Gastroesophageal sphincter (tissue), 4 donors: ENCODE measurements at regions not wholly inside any gene's neighbourhood (a gene's known extent, or its start where the extent isn't known, plus 50 kb on each side); places are given as distances from the start of the nearest gene placed in this dataset.
"Not testable (repeated sequence)": the region's sequence is repeated elsewhere in the genome, so short reads cannot be mapped to it uniquely, and the experiment has no call there.

Source experiments
- ATAC-seq: fragments of 150-250 bp; one replicate; pipeline ENCODE4 v1.9.1; 2016; ENCODE audit warnings: mild to moderate bottlenecking, moderate library complexity
- H3K27ac ChIP-seq, 4 donors: fragments of 200-600 bp; sonication (generic) in 3 of 4; 1 replicate in 3 of 4; 2 replicates in 1 of 4; pipeline ENCODE4 v1.5.1; 2016 to 2019
- H3K27me3 ChIP-seq: fragments of 200-600 bp; sonication (generic); one replicate; pipeline ENCODE4 v1.5.1; 2019
- H3K36me3 ChIP-seq, 2 donors: fragments of 200-600 bp; sonication (generic); one replicate each; pipeline ENCODE4 v1.5.1; 2019; ENCODE audit warnings: control low read depth in 1 of 2
- H3K4me1 ChIP-seq, 3 donors: fragments of 200-600 bp; sonication (generic); 1 replicate in 2 of 3; 2 replicates in 1 of 3; pipeline ENCODE4 v1.5.1; 2016 to 2019; ENCODE audit warnings: control low read depth in 2 of 3
- H3K4me3 ChIP-seq, 2 donors: fragments of 200-600 bp; sonication (generic); one replicate each; pipeline ENCODE4 v1.5.1; 2019; ENCODE audit warnings: mild to moderate bottlenecking in 1 of 2, moderate library complexity in 1 of 2
- H3K9me3 ChIP-seq, 3 donors: fragments of 200-600 bp; sonication (generic); one replicate each; pipeline ENCODE4 v1.5.1; 2017 to 2019; ENCODE audit warnings: control low read depth in 2 of 3
- EP300 ChIP-seq: sonication (generic); formaldehyde crosslinking; IDR thresholded peaks from one replicate; pipeline ENCODE4 v1.6.1; 2017; ENCODE audit warnings: antibody characterized with exemption, mild to moderate bottlenecking
- POLR2A ChIP-seq, 2 donors: fragments of 450-650 bp; IDR thresholded peaks; one replicate each; pipeline ENCODE4 v1.6.1; 2017; ENCODE audit warnings: antibody characterized with exemption in 2 of 2, mild to moderate bottlenecking in 2 of 2, moderate library complexity in 1 of 2
- POLR2AphosphoS5 ChIP-seq: sonication (generic); formaldehyde crosslinking; IDR thresholded peaks from one replicate; pipeline ENCODE4 v1.6.1; 2017; ENCODE audit warnings: antibody characterized with exemption
- WGBS, 2 donors: methylation state at CpG; one replicate each; pipeline ENCODE4 v1.1.5; 2018; ENCODE audit warnings: low coverage in 1 of 2; 5-methylcytosine and 5-hydroxymethylcytosine counted together
- TF ChIP-seq, protein P1 (sequence below), 4 experiments: fragments of 200-600 bp in 2 of 4; fragments of 450-650 bp in 2 of 4; sonication (generic) in 1 of 4; IDR thresholded peaks; one replicate each; pipeline ENCODE4 v1.5.1; 2017 to 2019; ENCODE audit warnings: antibody characterized with exemption in 4 of 4, mild to moderate bottlenecking in 2 of 4, moderate library complexity in 2 of 4

DNA sequence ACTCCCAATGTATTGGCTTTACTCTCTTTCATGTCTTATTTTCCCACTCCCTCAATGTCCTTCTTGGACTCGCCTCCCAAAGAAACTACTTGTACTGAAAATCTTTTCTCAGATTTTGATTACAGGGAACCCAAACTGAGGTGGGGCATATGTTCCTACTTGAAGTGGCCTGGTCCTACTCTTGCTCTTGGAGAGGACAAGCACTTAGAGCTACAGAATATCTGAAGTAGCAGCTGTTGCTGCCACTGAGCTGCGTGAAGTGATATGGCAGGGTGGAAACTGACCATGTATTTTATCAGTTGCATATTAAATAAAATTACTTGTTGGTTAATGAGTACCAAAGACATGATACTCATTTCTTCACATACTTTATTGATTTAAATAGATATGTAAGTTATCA is 129.5 kb downstream of the TSEN15 start:
- no peak overlapping the region for H3K4me3 ChIP-seq
- 80 to 100% methylated on average over 1 to 2 of the region's 2 CpGs for WGBS, 2 donors
- no peaks in the 10 kb centered on the region for H3K36me3 ChIP-seq
- H3K27ac ChIP-seq: no peak overlapping the region
- no peaks in the 10 kb centered on the region for H3K27me3 ChIP-seq
- H3K4me1 ChIP-seq: no peaks in the 10 kb centered on the region
- no peaks in the 10 kb centered on the region for H3K9me3 ChIP-seq
- TF ChIP-seq EP300 (no peak), POLR2AphosphoS5 (no peak)
- TF ChIP-seq, protein P1, sequence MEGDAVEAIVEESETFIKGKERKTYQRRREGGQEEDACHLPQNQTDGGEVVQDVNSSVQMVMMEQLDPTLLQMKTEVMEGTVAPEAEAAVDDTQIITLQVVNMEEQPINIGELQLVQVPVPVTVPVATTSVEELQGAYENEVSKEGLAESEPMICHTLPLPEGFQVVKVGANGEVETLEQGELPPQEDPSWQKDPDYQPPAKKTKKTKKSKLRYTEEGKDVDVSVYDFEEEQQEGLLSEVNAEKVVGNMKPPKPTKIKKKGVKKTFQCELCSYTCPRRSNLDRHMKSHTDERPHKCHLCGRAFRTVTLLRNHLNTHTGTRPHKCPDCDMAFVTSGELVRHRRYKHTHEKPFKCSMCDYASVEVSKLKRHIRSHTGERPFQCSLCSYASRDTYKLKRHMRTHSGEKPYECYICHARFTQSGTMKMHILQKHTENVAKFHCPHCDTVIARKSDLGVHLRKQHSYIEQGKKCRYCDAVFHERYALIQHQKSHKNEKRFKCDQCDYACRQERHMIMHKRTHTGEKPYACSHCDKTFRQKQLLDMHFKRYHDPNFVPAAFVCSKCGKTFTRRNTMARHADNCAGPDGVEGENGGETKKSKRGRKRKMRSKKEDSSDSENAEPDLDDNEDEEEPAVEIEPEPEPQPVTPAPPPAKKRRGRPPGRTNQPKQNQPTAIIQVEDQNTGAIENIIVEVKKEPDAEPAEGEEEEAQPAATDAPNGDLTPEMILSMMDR (IDR thresholded peaks at IDR 0.05): no peak
- ATAC-seq: no peak

DNA sequence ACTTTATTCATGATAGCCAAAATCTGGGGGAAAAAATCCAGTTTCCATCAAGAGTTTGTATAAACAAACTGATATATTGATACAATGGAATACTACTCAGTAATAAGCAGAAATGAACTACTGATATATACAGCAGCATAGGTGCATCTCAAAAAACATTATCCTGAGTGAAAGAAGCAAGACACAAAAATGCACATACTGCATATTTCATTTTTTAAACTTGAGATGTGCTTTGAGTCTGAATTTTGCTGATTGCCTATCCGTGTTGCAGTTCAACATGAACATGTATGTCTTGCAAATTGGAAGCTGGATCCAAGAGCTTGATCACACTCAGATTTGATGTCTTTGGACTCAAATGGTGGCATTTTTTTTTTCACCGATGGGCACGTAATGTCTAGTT is 132.4 kb downstream of the TSEN15 start:
- H3K4me3 ChIP-seq: no peak overlapping the region
- H3K27ac ChIP-seq: no peak overlapping the region
- WGBS, 2 donors: 89 to 100% methylated on average over 1 to 3 of the region's 3 CpGs
- TF ChIP-seq EP300 (no peak), POLR2AphosphoS5 (no peak), POLR2A (IDR thresholded peaks at IDR 0.05) (no peak)
- TF ChIP-seq, protein P1 (IDR thresholded peaks at IDR 0.05): no peak
- H3K9me3 ChIP-seq: no peaks in the 10 kb centered on the region
- H3K36me3 ChIP-seq: no peaks in the 10 kb centered on the region
- ATAC-seq: no peak
- H3K27me3 ChIP-seq: no peaks in the 10 kb centered on the region
- no peaks in the 10 kb centered on the region for H3K4me1 ChIP-seq

DNA sequence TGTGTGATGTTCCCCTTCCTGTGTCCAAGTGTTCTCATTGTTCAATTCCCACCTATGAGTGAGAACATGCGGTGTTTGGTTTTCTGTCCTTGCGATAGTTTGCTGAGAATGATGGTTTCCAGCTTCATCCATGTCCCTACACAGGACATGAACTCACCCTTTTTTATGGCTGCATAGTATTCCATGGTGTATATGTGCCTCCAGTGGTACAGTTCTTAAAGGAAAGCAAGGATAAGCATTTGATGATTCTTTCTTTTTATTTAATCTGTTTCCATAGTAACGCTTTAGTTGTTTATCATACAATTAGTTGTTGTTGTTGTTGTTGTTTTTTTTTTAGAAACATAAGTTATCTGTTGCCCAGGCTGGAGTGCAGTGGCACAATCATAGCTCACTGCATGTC is 133.1 kb downstream of the TSEN15 start:
- not testable (repeated sequence) for H3K4me1 ChIP-seq, H3K27ac ChIP-seq, H3K27me3 ChIP-seq, H3K36me3 ChIP-seq, ATAC-seq, H3K4me3 ChIP-seq, H3K9me3 ChIP-seq
- 88 to 100% methylated on average over 1 to 3 of the region's 3 CpGs for WGBS, 2 donors

DNA sequence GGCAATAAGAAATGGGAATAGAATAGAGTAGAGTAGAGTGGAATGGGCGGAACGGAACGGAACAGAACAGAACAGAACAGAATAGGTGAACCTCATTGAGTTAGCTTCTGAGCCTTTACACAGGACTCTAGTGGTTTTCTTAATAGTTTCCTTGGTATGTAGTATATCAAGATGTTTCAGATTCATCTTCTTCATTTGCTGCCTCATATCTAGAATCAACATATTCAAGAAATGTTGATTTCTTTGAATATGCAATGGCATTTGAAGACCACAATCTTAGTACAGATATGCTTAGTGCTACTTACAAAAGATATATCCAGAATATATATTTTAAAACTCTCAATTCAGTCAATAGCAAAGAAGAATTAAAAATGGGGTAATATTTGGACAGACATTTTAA is 133.8 kb downstream of the TSEN15 start:
- Histone ChIP-seq H3K4me3 (no peak overlapping the region), H3K4me1 (peaks cover 0 to under 1% (median 0%) of the 10 kb centered on the region in 3 donors), H3K27ac (no peak overlapping the region), H3K36me3 (no peaks in the 10 kb centered on the region), H3K27me3 (no peaks in the 10 kb centered on the region), H3K9me3 (no peaks in the 10 kb centered on the region)
- TF ChIP-seq POLR2A (IDR thresholded peaks at IDR 0.05): no peak
- TF ChIP-seq EP300: no peak
- TF ChIP-seq, protein P1 (IDR thresholded peaks at IDR 0.05): no peak
- ATAC-seq: no peak
- WGBS, 2 donors: 87 to 97% methylated on average over 3 of the region's 3 CpGs

DNA sequence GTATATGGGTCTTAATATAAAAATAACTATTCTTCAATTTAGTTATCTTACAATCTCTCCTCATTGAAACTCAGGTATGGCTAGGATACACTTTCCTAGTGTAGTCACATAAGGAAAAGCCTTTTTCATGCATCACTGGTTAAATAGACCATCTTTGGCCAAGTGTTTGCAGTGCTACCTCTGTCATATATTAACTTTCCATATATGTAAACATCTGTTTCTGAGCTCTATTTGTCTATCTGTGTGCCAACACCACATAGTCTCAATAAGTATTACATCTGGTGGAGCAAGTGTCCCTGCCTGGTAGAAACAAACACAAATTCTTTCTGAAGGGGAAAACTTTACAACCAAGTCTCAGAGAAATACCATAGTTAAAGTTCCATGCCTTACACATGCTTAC is 134.6 kb downstream of the TSEN15 start:
- ATAC-seq: no peak
- H3K36me3 ChIP-seq: no peaks in the 10 kb centered on the region
- TF ChIP-seq, protein P1 (IDR thresholded peaks at IDR 0.05): no peak
- TF ChIP-seq POLR2A (IDR thresholded peaks at IDR 0.05) (no peak), POLR2AphosphoS5 (no peak), EP300 (no peak)
- H3K4me1 ChIP-seq: peaks cover 0 to 8% (median 5%) of the 10 kb centered on the region in 3 donors
- H3K27ac ChIP-seq: no peak overlapping the region
- H3K9me3 ChIP-seq: no peaks in the 10 kb centered on the region
- no peaks in the 10 kb centered on the region for H3K27me3 ChIP-seq
- H3K4me3 ChIP-seq: no peak overlapping the region

DNA sequence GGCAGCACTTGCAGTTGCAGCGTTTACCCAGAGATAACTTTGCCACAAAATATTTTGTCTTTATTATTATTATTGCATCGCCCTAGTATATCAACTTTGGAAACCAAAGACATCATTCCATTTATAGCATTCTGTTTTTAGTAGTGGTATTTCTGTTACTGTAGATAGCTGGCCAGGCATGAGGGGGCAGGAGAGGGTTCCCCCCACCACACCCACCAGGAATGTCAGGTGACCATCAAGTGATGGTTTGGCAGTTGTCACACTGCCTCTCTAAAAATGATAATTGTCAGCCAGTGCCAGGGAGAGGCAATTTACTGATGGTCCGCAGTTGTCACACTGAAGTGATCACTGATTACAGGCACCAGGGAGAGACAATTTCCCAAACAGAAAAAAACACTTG is 135.6 kb downstream of the TSEN15 start:
- WGBS, 2 donors: 89 to 100% methylated on average over 2 to 3 of the region's 3 CpGs
- no peak overlapping the region for H3K27ac ChIP-seq
- peaks cover 0 to 13% (median 6%) of the 10 kb centered on the region in 3 donors for H3K4me1 ChIP-seq
- H3K36me3 ChIP-seq: no peaks in the 10 kb centered on the region
- no peaks in the 10 kb centered on the region for H3K9me3 ChIP-seq
- H3K27me3 ChIP-seq: no peaks in the 10 kb centered on the region
- ATAC-seq: no peak
- no peak for TF ChIP-seq POLR2A (IDR thresholded peaks at IDR 0.05)
- TF ChIP-seq EP300: no peak
- TF ChIP-seq, protein P1 (IDR thresholded peaks at IDR 0.05): no peak
- TF ChIP-seq POLR2AphosphoS5: no peak
- no peak overlapping the region for H3K4me3 ChIP-seq
